ENCODE measurements at regions not wholly inside any gene's neighbourhood (a gene's known extent, or its start where the extent isn't known, plus 50 kb on each side); places are given as distances from the start of the nearest gene placed in this dataset.

DNA sequence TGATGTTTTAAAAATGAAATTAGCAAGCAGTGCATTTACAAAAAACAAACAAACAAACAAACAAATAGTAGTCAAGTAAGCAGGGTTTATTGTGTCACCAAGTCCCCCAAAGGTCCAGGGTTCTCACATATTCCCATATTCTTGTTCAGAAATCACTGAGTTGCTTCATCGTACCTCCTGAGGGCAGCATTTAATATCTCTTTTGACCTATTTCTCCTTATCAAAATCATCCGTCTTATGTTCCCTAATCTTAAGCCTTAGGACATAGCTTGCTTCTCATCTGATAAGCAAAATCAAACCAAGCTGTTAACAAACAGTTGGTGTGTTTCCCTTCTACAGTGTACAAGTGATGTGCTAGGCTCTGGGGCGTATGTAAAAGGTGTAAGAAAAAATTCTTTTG lies 109.5 kb upstream of the MAN2A1 start:
- Histone ChIP-seq H3K4me1 (ENCODE audit: insufficient read depth, low read length, poor library complexity, severe bottlenecking) (no peaks in the 10 kb centered on the region), H3K27ac (ENCODE audit: low read depth, low read length, poor library complexity, severe bottlenecking) (no peak overlapping the region), H3K4me3 (ENCODE audit: low read depth, low read length, poor library complexity, severe bottlenecking) (no peak overlapping the region), H3K9me3 (ENCODE audit: low read depth, low read length, poor library complexity, severe bottlenecking) (no peaks in the 10 kb centered on the region), H3K27me3 (replicated peaks; ENCODE audit: insufficient read depth, low read depth, low read length, poor library complexity) (no peaks in the 10 kb centered on the region), H3K36me3 (ENCODE audit: insufficient read depth, low read length, poor library complexity, severe bottlenecking) (no peaks in the 10 kb centered on the region)
- ChIA-PET CTCF (no interaction called here), POLR2A (ENCODE audit: low non-redundant PET) (no interaction called here)
- DNase-seq (ENCODE audit: low spot score) = peak; percentile 19
- intact Hi-C loops (cut with micrococcal nuclease; ENCODE audit: unreplicated experiment) = no loop called here
- TF ChIP-seq, protein P1, sequence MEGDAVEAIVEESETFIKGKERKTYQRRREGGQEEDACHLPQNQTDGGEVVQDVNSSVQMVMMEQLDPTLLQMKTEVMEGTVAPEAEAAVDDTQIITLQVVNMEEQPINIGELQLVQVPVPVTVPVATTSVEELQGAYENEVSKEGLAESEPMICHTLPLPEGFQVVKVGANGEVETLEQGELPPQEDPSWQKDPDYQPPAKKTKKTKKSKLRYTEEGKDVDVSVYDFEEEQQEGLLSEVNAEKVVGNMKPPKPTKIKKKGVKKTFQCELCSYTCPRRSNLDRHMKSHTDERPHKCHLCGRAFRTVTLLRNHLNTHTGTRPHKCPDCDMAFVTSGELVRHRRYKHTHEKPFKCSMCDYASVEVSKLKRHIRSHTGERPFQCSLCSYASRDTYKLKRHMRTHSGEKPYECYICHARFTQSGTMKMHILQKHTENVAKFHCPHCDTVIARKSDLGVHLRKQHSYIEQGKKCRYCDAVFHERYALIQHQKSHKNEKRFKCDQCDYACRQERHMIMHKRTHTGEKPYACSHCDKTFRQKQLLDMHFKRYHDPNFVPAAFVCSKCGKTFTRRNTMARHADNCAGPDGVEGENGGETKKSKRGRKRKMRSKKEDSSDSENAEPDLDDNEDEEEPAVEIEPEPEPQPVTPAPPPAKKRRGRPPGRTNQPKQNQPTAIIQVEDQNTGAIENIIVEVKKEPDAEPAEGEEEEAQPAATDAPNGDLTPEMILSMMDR (conservative IDR thresholded peaks at IDR 0.05; ENCODE audit: low read depth, low read length) = 0 out of 2 replicates have a peak, but pooled peaks have one; percentile 17
- no peak for TF ChIP-seq EZH2 (IDR thresholded peaks at IDR 0.05; ENCODE audit: borderline replicate concordance, low read depth, low read length, poor library complexity, severe bottlenecking)
- no TSS peak for BruUV-seq (replicated peaks)

DNA sequence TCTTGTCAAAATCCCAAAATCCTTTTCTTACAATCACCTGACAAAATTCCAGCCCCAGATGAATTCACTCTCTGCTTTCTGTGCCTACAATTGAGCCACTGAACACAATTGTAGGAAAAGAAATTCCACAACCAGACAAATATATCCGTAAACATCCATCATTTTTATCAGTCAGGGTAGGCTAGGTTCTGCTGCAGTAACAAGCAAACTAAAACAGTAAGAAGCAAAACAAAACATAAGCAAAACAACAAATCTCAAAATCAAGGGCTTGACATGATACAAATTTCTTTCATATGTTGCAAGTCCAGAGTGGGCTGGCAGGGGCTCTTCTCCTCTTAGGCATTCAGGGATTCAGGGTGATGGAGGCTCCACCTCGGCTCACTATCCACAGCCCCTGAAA lies 114.2 kb upstream of the MAN2A1 start:
- POLR2A ChIA-PET (ENCODE audit: low non-redundant PET) = no interaction called here
- no peak overlapping the region for H3K4me3 ChIP-seq (ENCODE audit: low read depth, low read length, poor library complexity, severe bottlenecking)
- H3K27me3 ChIP-seq (replicated peaks; ENCODE audit: insufficient read depth, low read depth, low read length, poor library complexity) = no peaks in the 10 kb centered on the region
- H3K4me1 ChIP-seq (ENCODE audit: insufficient read depth, low read length, poor library complexity, severe bottlenecking) = no peaks in the 10 kb centered on the region
- intact Hi-C loops (cut with micrococcal nuclease; ENCODE audit: unreplicated experiment) = no loop called here
- CTCF ChIA-PET = no interaction called here
- no TSS peak for BruUV-seq (replicated peaks)
- TF ChIP-seq, protein P1 (conservative IDR thresholded peaks at IDR 0.05; ENCODE audit: low read depth, low read length) = no peak
- TF ChIP-seq EZH2 (IDR thresholded peaks at IDR 0.05; ENCODE audit: borderline replicate concordance, low read depth, low read length, poor library complexity, severe bottlenecking) = no peak
- H3K36me3 ChIP-seq (ENCODE audit: insufficient read depth, low read length, poor library complexity, severe bottlenecking) = no peaks in the 10 kb centered on the region
- no peaks in the 10 kb centered on the region for H3K9me3 ChIP-seq (ENCODE audit: low read depth, low read length, poor library complexity, severe bottlenecking)
- no peak for DNase-seq (ENCODE audit: low spot score)
- no peak overlapping the region for H3K27ac ChIP-seq (ENCODE audit: low read depth, low read length, poor library complexity, severe bottlenecking)

DNA sequence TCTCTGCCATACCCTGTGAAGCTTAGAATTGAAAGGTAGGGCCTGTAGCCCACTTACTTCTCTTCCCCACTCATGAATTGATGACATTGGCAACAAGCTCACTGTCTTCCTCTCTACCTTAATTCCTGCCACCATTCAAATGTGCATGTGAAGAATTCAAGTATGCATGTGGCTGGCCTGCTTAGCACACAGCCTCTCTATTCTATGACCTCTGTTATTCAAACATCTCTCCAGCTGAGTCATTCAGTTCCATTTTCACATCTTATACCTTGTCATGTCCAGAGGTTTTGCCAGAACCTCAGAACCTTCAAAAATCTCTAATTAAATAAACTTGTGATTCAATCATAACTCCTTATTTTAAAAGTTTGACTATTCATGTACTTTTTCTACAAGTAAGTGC lies 114.7 kb upstream of the MAN2A1 start:
- intact Hi-C loops (cut with micrococcal nuclease; ENCODE audit: unreplicated experiment) = no loop called here
- TF ChIP-seq EZH2 (IDR thresholded peaks at IDR 0.05; ENCODE audit: borderline replicate concordance, low read depth, low read length, poor library complexity, severe bottlenecking) = no peak
- TF ChIP-seq, protein P1 (conservative IDR thresholded peaks at IDR 0.05; ENCODE audit: low read depth, low read length) = no peak
- Histone ChIP-seq H3K4me3 (ENCODE audit: low read depth, low read length, poor library complexity, severe bottlenecking) (no peak overlapping the region), H3K4me1 (ENCODE audit: insufficient read depth, low read length, poor library complexity, severe bottlenecking) (no peaks in the 10 kb centered on the region), H3K27me3 (replicated peaks; ENCODE audit: insufficient read depth, low read depth, low read length, poor library complexity) (no peaks in the 10 kb centered on the region), H3K9me3 (ENCODE audit: low read depth, low read length, poor library complexity, severe bottlenecking) (no peaks in the 10 kb centered on the region), H3K36me3 (ENCODE audit: insufficient read depth, low read length, poor library complexity, severe bottlenecking) (no peaks in the 10 kb centered on the region), H3K27ac (ENCODE audit: low read depth, low read length, poor library complexity, severe bottlenecking) (no peak overlapping the region)
- DNase-seq (ENCODE audit: low spot score) = no peak
- ChIA-PET POLR2A (ENCODE audit: low non-redundant PET) (no interaction called here), CTCF (no interaction called here)
- BruUV-seq (replicated peaks) = no TSS peak
